A549 (cell line): ENCODE measurements at regions not wholly inside any gene's neighbourhood (a gene's known extent, or its start where the extent isn't known, plus 50 kb on each side); places are given as distances from the start of the nearest gene placed in this dataset.

ENCODE experiments used
- ATAC-seq, 2 experiments: fragments of 200-7000 bp in 1 of 2; fragments of >200 bp in 1 of 2; cut with Nextera tagmentation in 1 of 2; cut with Tn5 transposase in 1 of 2; 3 replicates each; pipeline versions ENCODE4 v1.8.0 to v1.9.1; 2018 to 2020; ENCODE audit warnings: mild to moderate bottlenecking in 1 of 2, moderate library complexity in 1 of 2
- CTCF ChIA-PET: fragments of 300-600 bp; sonication (Branson Sonifier 250); formaldehyde crosslinking; extraction: SDS; loops from one replicate; lab custom pipeline; 2021; ENCODE audit warnings: antibody characterized with exemption, inconsistent platforms; lab: Yijun Ruan, JAX
- POLR2A ChIA-PET: fragments of 350-600 bp; formaldehyde crosslinking; extraction: SDS; loops from one replicate; lab custom pipeline; 2021; ENCODE audit warnings: antibody characterized with exemption, inconsistent platforms; lab: Yijun Ruan, JAX
- DNase-seq, 2 experiments: peaks; one replicate each; pipeline versions ENCODE4 v3.0.0 to v3.0.0-alpha.2; 2011 to 2016; ENCODE audit warnings: low read depth in 1 of 2, low spot score in 1 of 2
- FAIRE-seq: peaks from 2 replicates; lab custom pipeline; 2011; peaks lifted over from hg19 to GRCh38; lab: Jason Lieb, UNC
- H3K27ac ChIP-seq, 2 experiments: fragments of >200 bp; sonication (Bioruptor Twin); formaldehyde crosslinking; 3 replicates each; pipeline ENCODE4 v1.5.1; 2016 to 2017
- H3K4me1 ChIP-seq: fragments of >200 bp; sonication (Bioruptor Twin); formaldehyde crosslinking; 3 replicates; pipeline ENCODE4 v1.6.1; 2016
- H3K4me2 ChIP-seq: fragments of >200 bp; sonication (Bioruptor Twin); formaldehyde crosslinking; 3 replicates; pipeline ENCODE4 v1.6.1; 2016
- H3K4me3 ChIP-seq: fragments of >200 bp; sonication (Bioruptor Twin); formaldehyde crosslinking; 3 replicates; pipeline ENCODE4 v1.5.1; 2016
- H3K9me3 ChIP-seq: fragments of >200 bp; sonication (Bioruptor Twin); formaldehyde crosslinking; 3 replicates; pipeline ENCODE4 v1.6.1; 2016
- CBX2 ChIP-seq: fragments of 200-600 bp; sonication (generic); IDR thresholded peaks from 2 replicates; pipeline ENCODE4 v1.6.1; 2016; ENCODE audit warnings: low read depth, mild to moderate bottlenecking, borderline replicate concordance
- CHD2 ChIP-seq: fragments of 150-350 bp; IDR thresholded peaks from 2 replicates; pipeline ENCODE4 v1.6.1; 2014; ENCODE audit warnings: low read length; ENCODE audit not compliant: partially characterized antibody
- CHD4 ChIP-seq: fragments of 200-600 bp; sonication (generic); IDR thresholded peaks from 2 replicates; pipeline ENCODE4 v1.6.1; 2016; ENCODE audit warnings: antibody characterized with exemption, mild to moderate bottlenecking, borderline replicate concordance
- EHF ChIP-seq: fragments of 250-450 bp; sonication (Bioruptor Pico); IDR thresholded peaks from 2 replicates; pipeline ENCODE4 v1.5.0; 2020; ENCODE audit warnings: mild to moderate bottlenecking
- FOSL2 ChIP-seq, 2 experiments: fragments of 450-650 bp in 1 of 2; fragments of >200 bp in 1 of 2; sonication (Bioruptor Twin) in 1 of 2; formaldehyde crosslinking; IDR thresholded peaks; 2 replicates each; pipeline versions ENCODE4 v1.5.0 to v1.6.1; 2016 to 2020; ENCODE audit warnings: mild to moderate bottlenecking in 1 of 2, moderate library complexity in 1 of 2
- GATA3 ChIP-seq: IDR thresholded peaks from 2 replicates; pipeline ENCODE4 v1.6.1; 2012; ENCODE audit warnings: borderline replicate concordance
- HDAC2 ChIP-seq: fragments of 200-600 bp; sonication (generic); IDR thresholded peaks from 2 replicates; pipeline ENCODE4 v1.6.1; 2016
- JUN ChIP-seq, 2 experiments: fragments of >200 bp; sonication (Bioruptor Twin); formaldehyde crosslinking; IDR thresholded peaks; 2 replicates in 1 of 2; 3 replicates in 1 of 2; pipeline ENCODE4 v1.6.1; 2016 to 2017
- KDM1A ChIP-seq: fragments of 200-600 bp; sonication (generic); IDR thresholded peaks from 2 replicates; pipeline ENCODE4 v1.6.1; 2016; ENCODE audit warnings: low read depth, mild to moderate bottlenecking
- KDM5A ChIP-seq: fragments of 200-600 bp; sonication (generic); IDR thresholded peaks from 2 replicates; pipeline ENCODE4 v1.6.1; 2016; ENCODE audit warnings: antibody characterized with exemption, mild to moderate bottlenecking
- NPAS2 ChIP-seq: fragments of 250-450 bp; sonication (Bioruptor Pico); IDR thresholded peaks from 2 replicates; pipeline ENCODE4 v1.8.0; 2022; ENCODE audit warnings: mild to moderate bottlenecking, moderate library complexity, borderline replicate concordance
- POLR2A ChIP-seq: IDR thresholded peaks from 2 replicates; pipeline ENCODE4 v1.6.1; 2012; ENCODE audit warnings: mild to moderate bottlenecking, low read length
- POLR2AphosphoS2 ChIP-seq: conservative IDR thresholded peaks from 2 replicates; pipeline ENCODE4 v1.6.1; 2012; ENCODE audit warnings: low read length, improper control_type of control experiment, inconsistent platforms
- SMC3 ChIP-seq: fragments of >200 bp; sonication (Bioruptor Twin); formaldehyde crosslinking; IDR thresholded peaks from 3 replicates; pipeline ENCODE4 v1.6.1; 2018; ENCODE audit warnings: inconsistent platforms
- TFCP2L1 ChIP-seq: fragments of 250-450 bp; sonication (Bioruptor Pico); IDR thresholded peaks from 2 replicates; pipeline ENCODE4 v1.5.0; 2021; ENCODE audit warnings: mild to moderate bottlenecking
- TP53 ChIP-seq: fragments of 250-450 bp; sonication (Bioruptor Pico); IDR thresholded peaks from 2 replicates; pipeline ENCODE4 v1.5.0; 2021; ENCODE audit warnings: mild to moderate bottlenecking, moderate library complexity
- ZC3H11A ChIP-seq: fragments of 450-650 bp; IDR thresholded peaks from 2 replicates; pipeline ENCODE4 v1.6.1; 2014; ENCODE audit warnings: antibody characterized with exemption, mild to moderate bottlenecking
- WGBS: methylation state at CpG from one replicate; pipeline ENCODE4 v1.1.6; 2017; ENCODE audit errors: missing lambda C conversion rate; 5-methylcytosine and 5-hydroxymethylcytosine counted together
- TF ChIP-seq, protein P1 (sequence below): fragments of 250-450 bp; sonication (Bioruptor Pico); IDR thresholded peaks from 2 replicates; pipeline ENCODE4 v1.5.0; 2021; ENCODE audit warnings: mild to moderate bottlenecking, moderate library complexity, borderline replicate concordance
- TF ChIP-seq, protein P2 (sequence below): fragments of >200 bp; sonication (Bioruptor Twin); formaldehyde crosslinking; IDR thresholded peaks from 3 replicates; pipeline ENCODE4 v1.5.1; 2016
- TF ChIP-seq, protein P3 (sequence below): fragments of 250-450 bp; sonication (Bioruptor Pico); IDR thresholded peaks from 2 replicates; pipeline ENCODE4 v1.5.0; 2020; ENCODE audit warnings: low read depth, mild to moderate bottlenecking, moderate library complexity
- TF ChIP-seq, protein P4 (sequence below): IDR thresholded peaks from 2 replicates; pipeline ENCODE4 v1.6.1; 2012; ENCODE audit warnings: low read depth, borderline replicate concordance
- TF ChIP-seq, protein P5 (sequence below): IDR thresholded peaks from 2 replicates; pipeline ENCODE4 v1.6.1; 2012
- TF ChIP-seq, protein P6 (sequence below): fragments of 200-600 bp; sonication (generic); IDR thresholded peaks from 2 replicates; pipeline ENCODE4 v1.6.1; 2016; ENCODE audit warnings: antibody characterized with exemption, mild to moderate bottlenecking, moderate library complexity

DNA sequence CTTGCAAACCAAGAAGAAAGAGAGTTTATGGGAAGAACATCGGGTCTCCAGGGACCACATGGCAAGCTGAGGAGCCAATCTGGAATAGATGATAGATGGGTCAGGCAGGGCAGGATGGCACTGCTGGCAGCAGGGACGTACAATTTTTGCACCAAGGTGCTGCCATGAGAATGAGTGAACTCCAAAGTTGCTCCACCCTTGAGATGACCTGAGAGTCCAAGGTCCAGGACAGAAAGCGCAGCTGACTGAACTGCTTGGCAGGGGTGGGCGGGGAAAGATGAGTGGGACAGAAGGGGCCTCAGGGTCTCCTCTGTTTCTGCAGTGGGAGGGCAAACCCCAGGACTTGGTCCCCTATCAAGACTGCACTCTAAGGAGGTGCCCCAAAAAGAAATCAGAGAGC is 136.7 kb upstream of the GSC start:
- Histone ChIP-seq H3K27ac (no peak overlapping the region), H3K4me3 (no peak overlapping the region), H3K4me1 (no peaks in the 10 kb centered on the region), H3K4me2 (no peak overlapping the region), H3K9me3 (0 out of 3 replicates have a peak, but pooled peaks cover 2% of the 10 kb centered on the region)
- POLR2A ChIA-PET, result no interaction called here
- CTCF ChIA-PET, result interaction anchor here (0.7 kb wide), 1 partner anchor 8 kb away, joined by 3 read pairs; no protein-coding TSS in a partner anchor
- DNase-seq (no peak), FAIRE-seq (no peak), ATAC-seq (no peak)
- WGBS, result 29% methylated on average over 4 of the region's 4 CpGs
- no peak for TF ChIP-seq POLR2A
- no peak for TF ChIP-seq CHD2
- TF ChIP-seq FOSL2 (IDR thresholded peaks at IDR 0.05), result no peak
- no peak for TF ChIP-seq FOSL2 (CRISPR knock-in tag; IDR thresholded peaks at IDR 0.05)
- TF ChIP-seq, protein P1, sequence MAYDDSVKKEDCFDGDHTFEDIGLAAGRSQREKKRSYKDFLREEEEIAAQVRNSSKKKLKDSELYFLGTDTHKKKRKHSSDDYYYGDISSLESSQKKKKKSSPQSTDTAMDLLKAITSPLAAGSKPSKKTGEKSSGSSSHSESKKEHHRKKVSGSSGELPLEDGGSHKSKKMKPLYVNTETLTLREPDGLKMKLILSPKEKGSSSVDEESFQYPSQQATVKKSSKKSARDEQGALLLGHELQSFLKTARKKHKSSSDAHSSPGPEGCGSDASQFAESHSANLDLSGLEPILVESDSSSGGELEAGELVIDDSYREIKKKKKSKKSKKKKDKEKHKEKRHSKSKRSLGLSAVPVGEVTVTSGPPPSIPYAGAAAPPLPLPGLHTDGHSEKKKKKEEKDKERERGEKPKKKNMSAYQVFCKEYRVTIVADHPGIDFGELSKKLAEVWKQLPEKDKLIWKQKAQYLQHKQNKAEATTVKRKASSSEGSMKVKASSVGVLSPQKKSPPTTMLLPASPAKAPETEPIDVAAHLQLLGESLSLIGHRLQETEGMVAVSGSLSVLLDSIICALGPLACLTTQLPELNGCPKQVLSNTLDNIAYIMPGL (CRISPR knock-in tag), result no peak
- no peak for TF ChIP-seq KDM5A
- no peak for TF ChIP-seq HDAC2
- TF ChIP-seq, protein P2, sequence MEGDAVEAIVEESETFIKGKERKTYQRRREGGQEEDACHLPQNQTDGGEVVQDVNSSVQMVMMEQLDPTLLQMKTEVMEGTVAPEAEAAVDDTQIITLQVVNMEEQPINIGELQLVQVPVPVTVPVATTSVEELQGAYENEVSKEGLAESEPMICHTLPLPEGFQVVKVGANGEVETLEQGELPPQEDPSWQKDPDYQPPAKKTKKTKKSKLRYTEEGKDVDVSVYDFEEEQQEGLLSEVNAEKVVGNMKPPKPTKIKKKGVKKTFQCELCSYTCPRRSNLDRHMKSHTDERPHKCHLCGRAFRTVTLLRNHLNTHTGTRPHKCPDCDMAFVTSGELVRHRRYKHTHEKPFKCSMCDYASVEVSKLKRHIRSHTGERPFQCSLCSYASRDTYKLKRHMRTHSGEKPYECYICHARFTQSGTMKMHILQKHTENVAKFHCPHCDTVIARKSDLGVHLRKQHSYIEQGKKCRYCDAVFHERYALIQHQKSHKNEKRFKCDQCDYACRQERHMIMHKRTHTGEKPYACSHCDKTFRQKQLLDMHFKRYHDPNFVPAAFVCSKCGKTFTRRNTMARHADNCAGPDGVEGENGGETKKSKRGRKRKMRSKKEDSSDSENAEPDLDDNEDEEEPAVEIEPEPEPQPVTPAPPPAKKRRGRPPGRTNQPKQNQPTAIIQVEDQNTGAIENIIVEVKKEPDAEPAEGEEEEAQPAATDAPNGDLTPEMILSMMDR, result no peak
- TF ChIP-seq, protein P3, sequence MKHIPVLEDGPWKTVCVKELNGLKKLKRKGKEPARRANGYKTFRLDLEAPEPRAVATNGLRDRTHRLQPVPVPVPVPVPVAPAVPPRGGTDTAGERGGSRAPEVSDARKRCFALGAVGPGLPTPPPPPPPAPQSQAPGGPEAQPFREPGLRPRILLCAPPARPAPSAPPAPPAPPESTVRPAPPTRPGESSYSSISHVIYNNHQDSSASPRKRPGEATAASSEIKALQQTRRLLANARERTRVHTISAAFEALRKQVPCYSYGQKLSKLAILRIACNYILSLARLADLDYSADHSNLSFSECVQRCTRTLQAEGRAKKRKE (CRISPR knock-in tag), result no peak
- TF ChIP-seq JUN (IDR thresholded peaks at IDR 0.05), result no peak
- TF ChIP-seq TP53 (CRISPR knock-in tag), result no peak
- no peak for TF ChIP-seq NPAS2 (CRISPR knock-in tag)

DNA sequence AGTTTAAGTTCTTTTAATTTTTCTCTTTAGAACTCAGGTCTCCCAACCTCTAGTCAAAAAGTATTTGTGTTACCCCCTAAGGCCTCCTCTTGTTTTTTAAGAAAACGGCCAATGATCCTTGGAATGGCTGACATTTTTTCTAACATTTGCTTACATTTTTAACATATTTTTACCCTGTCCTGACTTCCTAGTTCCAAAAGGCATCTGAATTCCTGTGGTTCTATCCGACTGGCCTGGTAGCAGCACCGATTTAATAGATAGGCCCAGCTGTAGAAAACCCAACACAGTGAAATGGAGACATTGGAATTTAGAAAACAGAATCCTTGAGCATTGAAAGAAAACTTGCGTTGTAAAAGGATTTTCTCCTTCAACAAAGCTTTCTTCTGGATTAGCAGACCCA is 134.7 kb upstream of the GSC start:
- 20% methylated on average over 4 of the region's 4 CpGs for WGBS
- no peak overlapping the region for H3K4me2 ChIP-seq
- H3K9me3 ChIP-seq, result no peaks in the 10 kb centered on the region
- H3K4me1 ChIP-seq, result no peaks in the 10 kb centered on the region
- FAIRE-seq, result no peak
- ChIA-PET POLR2A (no interaction called here), CTCF (no interaction called here)
- ATAC-seq, result no peak
- no peak for DNase-seq
- TF ChIP-seq SMC3, result no peak
- no peak for TF ChIP-seq TFCP2L1 (CRISPR knock-in tag)
- TF ChIP-seq EHF, result no peak
- TF ChIP-seq, protein P4, sequence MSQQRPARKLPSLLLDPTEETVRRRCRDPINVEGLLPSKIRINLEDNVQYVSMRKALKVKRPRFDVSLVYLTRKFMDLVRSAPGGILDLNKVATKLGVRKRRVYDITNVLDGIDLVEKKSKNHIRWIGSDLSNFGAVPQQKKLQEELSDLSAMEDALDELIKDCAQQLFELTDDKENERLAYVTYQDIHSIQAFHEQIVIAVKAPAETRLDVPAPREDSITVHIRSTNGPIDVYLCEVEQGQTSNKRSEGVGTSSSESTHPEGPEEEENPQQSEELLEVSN, result no peak
- no peak for TF ChIP-seq GATA3
- TF ChIP-seq CHD4, result no peak
- TF ChIP-seq ZC3H11A, result no peak
- TF ChIP-seq, protein P5, sequence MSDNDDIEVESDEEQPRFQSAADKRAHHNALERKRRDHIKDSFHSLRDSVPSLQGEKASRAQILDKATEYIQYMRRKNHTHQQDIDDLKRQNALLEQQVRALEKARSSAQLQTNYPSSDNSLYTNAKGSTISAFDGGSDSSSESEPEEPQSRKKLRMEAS, result no peak
- TF ChIP-seq POLR2AphosphoS2, result no peak
- TF ChIP-seq CBX2, result no peak
- TF ChIP-seq NPAS2 (CRISPR knock-in tag), result no peak
- TF ChIP-seq KDM1A, result no peak
- TF ChIP-seq, protein P6, sequence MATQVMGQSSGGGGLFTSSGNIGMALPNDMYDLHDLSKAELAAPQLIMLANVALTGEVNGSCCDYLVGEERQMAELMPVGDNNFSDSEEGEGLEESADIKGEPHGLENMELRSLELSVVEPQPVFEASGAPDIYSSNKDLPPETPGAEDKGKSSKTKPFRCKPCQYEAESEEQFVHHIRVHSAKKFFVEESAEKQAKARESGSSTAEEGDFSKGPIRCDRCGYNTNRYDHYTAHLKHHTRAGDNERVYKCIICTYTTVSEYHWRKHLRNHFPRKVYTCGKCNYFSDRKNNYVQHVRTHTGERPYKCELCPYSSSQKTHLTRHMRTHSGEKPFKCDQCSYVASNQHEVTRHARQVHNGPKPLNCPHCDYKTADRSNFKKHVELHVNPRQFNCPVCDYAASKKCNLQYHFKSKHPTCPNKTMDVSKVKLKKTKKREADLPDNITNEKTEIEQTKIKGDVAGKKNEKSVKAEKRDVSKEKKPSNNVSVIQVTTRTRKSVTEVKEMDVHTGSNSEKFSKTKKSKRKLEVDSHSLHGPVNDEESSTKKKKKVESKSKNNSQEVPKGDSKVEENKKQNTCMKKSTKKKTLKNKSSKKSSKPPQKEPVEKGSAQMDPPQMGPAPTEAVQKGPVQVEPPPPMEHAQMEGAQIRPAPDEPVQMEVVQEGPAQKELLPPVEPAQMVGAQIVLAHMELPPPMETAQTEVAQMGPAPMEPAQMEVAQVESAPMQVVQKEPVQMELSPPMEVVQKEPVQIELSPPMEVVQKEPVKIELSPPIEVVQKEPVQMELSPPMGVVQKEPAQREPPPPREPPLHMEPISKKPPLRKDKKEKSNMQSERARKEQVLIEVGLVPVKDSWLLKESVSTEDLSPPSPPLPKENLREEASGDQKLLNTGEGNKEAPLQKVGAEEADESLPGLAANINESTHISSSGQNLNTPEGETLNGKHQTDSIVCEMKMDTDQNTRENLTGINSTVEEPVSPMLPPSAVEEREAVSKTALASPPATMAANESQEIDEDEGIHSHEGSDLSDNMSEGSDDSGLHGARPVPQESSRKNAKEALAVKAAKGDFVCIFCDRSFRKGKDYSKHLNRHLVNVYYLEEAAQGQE, result no peak
- H3K27ac ChIP-seq, result no peak overlapping the region
- no peak overlapping the region for H3K4me3 ChIP-seq
